Prostate gland (tissue), 2 donors: ENCODE measurements at regions not wholly inside any gene's neighbourhood (a gene's known extent, or its start where the extent isn't known, plus 50 kb on each side); places are given as distances from the start of the nearest gene placed in this dataset.
"Not testable (repeated sequence)": the region's sequence is repeated elsewhere in the genome, so short reads cannot be mapped to it uniquely, and the experiment has no call there.

Experiments used
- DNase-seq: peaks from one replicate; pipeline ENCODE4 v3.0.0-alpha.2; 2019; ENCODE audit warnings: low spot score
- H3K27ac ChIP-seq, 2 donors: fragments of 200-600 bp; sonication (generic); 2 replicates each; pipeline ENCODE4 v1.5.1; 2017 to 2019
- H3K27me3 ChIP-seq: fragments of 200-600 bp; sonication (generic); replicated peaks from 2 replicates; pipeline ENCODE4 v1.5.1; 2019; ENCODE audit not compliant: insufficient read depth
- H3K36me3 ChIP-seq, 2 donors: fragments of 200-600 bp; sonication (generic); 1 replicate in 1 of 2; 2 replicates in 1 of 2; pipeline versions ENCODE4 v1.5.1 to v1.8.1; 2017 to 2019
- H3K4me1 ChIP-seq: fragments of 200-600 bp; sonication (generic); replicated peaks from 2 replicates; pipeline ENCODE4 v1.5.1; 2019
- H3K4me3 ChIP-seq, 2 donors: fragments of 200-600 bp; sonication (generic); 2 replicates each; pipeline ENCODE4 v1.5.1; 2017 to 2019
- H3K9me3 ChIP-seq: fragments of 200-600 bp; sonication (generic); 2 replicates; pipeline ENCODE4 v1.5.1; 2017
- CTCF ChIP-seq, 4 experiments: fragments of 200-600 bp in 2 of 4; fragments of 450-650 bp in 2 of 4; sonication (generic) in 2 of 4; IDR thresholded peaks; 1 replicate in 3 of 4; 2 replicates in 1 of 4; pipeline ENCODE4 v1.5.1; 2016 to 2019; ENCODE audit warnings: antibody characterized with exemption in 4 of 4, mild to moderate bottlenecking in 2 of 4, moderate library complexity in 2 of 4
- POLR2A ChIP-seq: fragments of 450-650 bp; IDR thresholded peaks from one replicate; pipeline ENCODE4 v1.6.1; 2016; ENCODE audit warnings: antibody characterized with exemption, mild to moderate bottlenecking
- POLR2AphosphoS5 ChIP-seq: sonication (generic); formaldehyde crosslinking; IDR thresholded peaks from one replicate; pipeline ENCODE4 v1.6.1; 2017; ENCODE audit warnings: antibody characterized with exemption
- WGBS: methylation state at CpG from one replicate; pipeline ENCODE4 v1.1.5; 2018; 5-methylcytosine and 5-hydroxymethylcytosine counted together
- intact Hi-C: fragments of 100-400 bp; cut with DNase I; formaldehyde crosslinking; loops from one replicate; pipeline ENCODE4 v1.14.2; 2022

GRCh38 chr6:3915076-3915791 is 66.1 kb downstream of the FAM50B start:
- no peak for DNase-seq
- H3K27ac ChIP-seq = no peak overlapping the region
- intact Hi-C loops = no loop called here
- no peak overlapping the region for H3K4me3 ChIP-seq
- WGBS = 74% methylated on average over 9 of the region's 9 CpGs
- no peaks in the 10 kb centered on the region for H3K9me3 ChIP-seq
- no peaks in the 10 kb centered on the region for H3K36me3 ChIP-seq
- peaks cover 4% of the 10 kb centered on the region for H3K4me1 ChIP-seq
- no peak for TF ChIP-seq POLR2A
- no peak for TF ChIP-seq POLR2AphosphoS5
- TF ChIP-seq CTCF (IDR thresholded peaks at IDR 0.05) = no peak
- H3K27me3 ChIP-seq = no peaks in the 10 kb centered on the region

GRCh38 chr6:3916211-3916610 is 67.0 kb downstream of the FAM50B start:
- WGBS = 53% methylated on average over 2 of the region's 2 CpGs
- no peaks in the 10 kb centered on the region for H3K36me3 ChIP-seq
- H3K4me3 ChIP-seq = no peak overlapping the region
- H3K27me3 ChIP-seq = no peaks in the 10 kb centered on the region
- H3K4me1 ChIP-seq = peaks cover 4% of the 10 kb centered on the region
- H3K9me3 ChIP-seq = no peaks in the 10 kb centered on the region
- TF ChIP-seq POLR2A (no peak), POLR2AphosphoS5 (no peak), CTCF (IDR thresholded peaks at IDR 0.05) (no peak)
- intact Hi-C loops = no loop called here
- no peak for DNase-seq
- H3K27ac ChIP-seq = no peak overlapping the region

GRCh38 chr6:3916749-3917148 is 67.6 kb downstream of the FAM50B start:
- H3K27ac ChIP-seq, intact Hi-C loops, DNase-seq, H3K27me3 ChIP-seq, H3K4me3 ChIP-seq, H3K9me3 ChIP-seq, H3K36me3 ChIP-seq, H3K4me1 ChIP-seq: not testable (repeated sequence)
- 59% methylated on average over 4 of the region's 4 CpGs for WGBS

GRCh38 chr6:3918469-3918868 is 69.3 kb downstream of the FAM50B start:
- Histone ChIP-seq H3K4me3 (no peak overlapping the region), H3K27me3 (no peaks in the 10 kb centered on the region), H3K9me3 (no peaks in the 10 kb centered on the region), H3K27ac (no peak overlapping the region), H3K36me3 (no peaks in the 10 kb centered on the region), H3K4me1 (no peaks in the 10 kb centered on the region)
- WGBS = 93% methylated on average over 5 of the region's 5 CpGs
- intact Hi-C loops = no loop called here
- TF ChIP-seq POLR2AphosphoS5 (no peak), CTCF (IDR thresholded peaks at IDR 0.05) (no peak), POLR2A (no peak)
- no peak for DNase-seq

- no peak for DNase-seq
- TF ChIP-seq POLR2A = no peak
- TF ChIP-seq POLR2AphosphoS5 = no peak
- TF ChIP-seq CTCF (IDR thresholded peaks at IDR 0.05) = no peak
These were observed 70.0 kb downstream of the FAM50B start for GRCh38 chr6:3919130-3919628.

More at GRCh38 chr6:3919130-3919628, 70.0 kb downstream of the FAM50B start:
- H3K9me3 ChIP-seq = no peaks in the 10 kb centered on the region
- no peaks in the 10 kb centered on the region for H3K27me3 ChIP-seq
- H3K27ac ChIP-seq = no peak overlapping the region
- no peaks in the 10 kb centered on the region for H3K4me1 ChIP-seq
- no peaks in the 10 kb centered on the region for H3K36me3 ChIP-seq
- intact Hi-C loops = no loop called here
- H3K4me3 ChIP-seq = no peak overlapping the region
- WGBS = 74% methylated on average over 6 of the region's 6 CpGs
